Calu3 (cell line): ENCODE measurements at regions not wholly inside any gene's neighbourhood (a gene's known extent, or its start where the extent isn't known, plus 50 kb on each side); places are given as distances from the start of the nearest gene placed in this dataset.

ENCODE experiments used
- BruUV-seq: library from RNA; stranded (reverse); fragments of 400-500 nt; replicated peaks from 2 replicates; lab custom pipeline; 2021; lab: Mats Ljungman, UMichigan
- CTCF ChIA-PET: fragments of 300-600 bp; sonication (Branson Sonifier 250); formaldehyde crosslinking; loops from one replicate; lab custom pipeline; 2022; ENCODE audit warnings: antibody characterized with exemption; lab: Charles Lee
- DNase-seq: peaks from one replicate; pipeline ENCODE4 v3.0.0; 2022
- H3K27ac Mint-ChIP-seq: one replicate; pipeline ENCODE4 v1.8.0; 2022; ENCODE audit warnings: mixed read lengths; ENCODE audit not compliant: unreplicated experiment
- H3K27me3 Mint-ChIP-seq: one replicate; pipeline ENCODE4 v1.8.0; 2022; ENCODE audit warnings: mixed read lengths; ENCODE audit not compliant: unreplicated experiment
- H3K36me3 Mint-ChIP-seq: one replicate; pipeline ENCODE4 v1.8.0; 2022; ENCODE audit warnings: mild to moderate bottlenecking, moderate library complexity, mixed read lengths; ENCODE audit not compliant: insufficient read depth, unreplicated experiment
- H3K4me1 Mint-ChIP-seq: one replicate; pipeline ENCODE4 v1.8.0; 2022; ENCODE audit warnings: mild to moderate bottlenecking, low read depth, mixed read lengths; ENCODE audit not compliant: unreplicated experiment
- H3K4me3 Mint-ChIP-seq: one replicate; pipeline ENCODE4 v1.8.0; 2022; ENCODE audit warnings: mild to moderate bottlenecking, low read depth, moderate library complexity, mixed read lengths; ENCODE audit not compliant: unreplicated experiment
- H3K9me3 Mint-ChIP-seq: one replicate; pipeline ENCODE4 v1.8.0; 2022; ENCODE audit warnings: low read depth, mixed read lengths; ENCODE audit not compliant: unreplicated experiment
- CTCF ChIP-seq: fragments of 200-600 bp; IDR thresholded peaks from one replicate; pipeline ENCODE4 v1.8.0; 2022; ENCODE audit warnings: antibody characterized with exemption; ENCODE audit not compliant: unreplicated experiment
- intact Hi-C: fragments of 100-400 bp; cut with micrococcal nuclease; formaldehyde crosslinking; loops from one replicate; pipeline ENCODE4 v1.10.0; 2022; ENCODE audit not compliant: unreplicated experiment

- Mint-ChIP-seq H3K9me3 (peaks cover 10% of the 10 kb centered on the region), H3K36me3 (no peaks in the 10 kb centered on the region), H3K4me1 (no peaks in the 10 kb centered on the region), H3K4me3 (no peak overlapping the region), H3K27ac (no peak overlapping the region), H3K27me3 (no peaks in the 10 kb centered on the region)
- DNase-seq: no peak
- CTCF ChIA-PET: interaction anchor here (0.6 kb wide), 1 partner anchor 8 kb away, joined by 3 read pairs; no protein-coding TSS in a partner anchor
- BruUV-seq: no TSS peak
- intact Hi-C loops: no loop called here
- TF ChIP-seq CTCF: no peak
These were observed 922.0 kb upstream of the NRXN1 start for GRCh38 chr2:51953931-51954330.

- CTCF ChIA-PET: no interaction called here
- Mint-ChIP-seq H3K27ac (no peak overlapping the region), H3K4me3 (no peak overlapping the region), H3K4me1 (no peaks in the 10 kb centered on the region), H3K9me3 (peaks cover 11% of the 10 kb centered on the region), H3K27me3 (no peaks in the 10 kb centered on the region), H3K36me3 (no peaks in the 10 kb centered on the region)
- DNase-seq: no peak
- intact Hi-C loops: no loop called here
- no peak for TF ChIP-seq CTCF
- BruUV-seq: no TSS peak
These were observed 889.1 kb upstream of the NRXN1 start for GRCh38 chr2:51921076-51921475.

GRCh38 chr2:51920509-51920908, 888.6 kb upstream of the NRXN1 start:
- Mint-ChIP-seq H3K4me3 (no peak overlapping the region), H3K9me3 (peaks cover 13% of the 10 kb centered on the region), H3K4me1 (no peaks in the 10 kb centered on the region), H3K36me3 (no peaks in the 10 kb centered on the region), H3K27ac (no peak overlapping the region), H3K27me3 (no peaks in the 10 kb centered on the region)
- intact Hi-C loops: no loop called here
- no peak for DNase-seq
- no TSS peak for BruUV-seq
- no peak for TF ChIP-seq CTCF
- CTCF ChIA-PET: no interaction called here

- no peak overlapping the region for H3K4me3 Mint-ChIP-seq
- H3K27me3 Mint-ChIP-seq: no peaks in the 10 kb centered on the region
- CTCF ChIA-PET: no interaction called here
- H3K36me3 Mint-ChIP-seq: no peaks in the 10 kb centered on the region
- no peak overlapping the region for H3K27ac Mint-ChIP-seq
- DNase-seq: no peak
- intact Hi-C loops: no loop called here
- TF ChIP-seq CTCF: no peak
- peaks cover 14% of the 10 kb centered on the region for H3K9me3 Mint-ChIP-seq
- H3K4me1 Mint-ChIP-seq: no peaks in the 10 kb centered on the region
- no TSS peak for BruUV-seq
These were observed 887.5 kb upstream of the NRXN1 start for GRCh38 chr2:51919395-51919794.
